Vagina (tissue), 2 donors: ENCODE measurements at regions not wholly inside any gene's neighbourhood (a gene's known extent, or its start where the extent isn't known, plus 50 kb on each side); places are given as distances from the start of the nearest gene placed in this dataset.

ENCODE experiments used
- DNase-seq, 2 donors: peaks; one replicate each; pipeline ENCODE4 v3.0.0-alpha.2; 2017; ENCODE audit errors: extremely low spot score in 2 of 2
- H3K27ac ChIP-seq: fragments of 200-600 bp; sonication (generic); one replicate; pipeline ENCODE4 v1.5.1; 2019
- H3K27me3 ChIP-seq: fragments of 200-600 bp; sonication (generic); one replicate; pipeline ENCODE4 v1.5.1; 2019
- H3K36me3 ChIP-seq, 2 donors: fragments of 200-600 bp; sonication (generic); one replicate each; pipeline ENCODE4 v1.5.1; 2017 to 2019
- H3K4me1 ChIP-seq: fragments of 200-600 bp; sonication (generic); one replicate; pipeline ENCODE4 v1.5.1; 2019
- H3K4me3 ChIP-seq, 2 donors: fragments of 200-600 bp; sonication (generic); 1 replicate in 1 of 2; 2 replicates in 1 of 2; pipeline ENCODE4 v1.5.1; 2016 to 2019
- H3K9me3 ChIP-seq: fragments of 200-600 bp; sonication (generic); one replicate; pipeline ENCODE4 v1.5.1; 2019
- POLR2A ChIP-seq, 2 donors: fragments of 450-650 bp; IDR thresholded peaks; one replicate each; pipeline ENCODE4 v1.6.1; 2017; ENCODE audit warnings: antibody characterized with exemption in 2 of 2, mild to moderate bottlenecking in 2 of 2, moderate library complexity in 2 of 2
- POLR2AphosphoS5 ChIP-seq, 2 donors: sonication (generic); formaldehyde crosslinking; IDR thresholded peaks; one replicate each; pipeline ENCODE4 v1.9.0; 2017; ENCODE audit warnings: antibody characterized with exemption in 2 of 2, mild to moderate bottlenecking in 2 of 2, low read depth in 1 of 2; ENCODE audit not compliant: insufficient read depth in 1 of 2
- intact Hi-C: fragments of 100-400 bp; cut with DNase I; formaldehyde crosslinking; loops from one replicate; pipeline ENCODE4 v1.15.1; 2023
- TF ChIP-seq, protein P1 (sequence below), 3 experiments: fragments of 450-650 bp in 2 of 3; fragments of 200-600 bp in 1 of 3; sonication (generic) in 1 of 3; IDR thresholded peaks; one replicate each; pipeline ENCODE4 v1.5.1; 2017 to 2019; ENCODE audit warnings: antibody characterized with exemption in 3 of 3, mild to moderate bottlenecking in 2 of 3, moderate library complexity in 2 of 3

DNA sequence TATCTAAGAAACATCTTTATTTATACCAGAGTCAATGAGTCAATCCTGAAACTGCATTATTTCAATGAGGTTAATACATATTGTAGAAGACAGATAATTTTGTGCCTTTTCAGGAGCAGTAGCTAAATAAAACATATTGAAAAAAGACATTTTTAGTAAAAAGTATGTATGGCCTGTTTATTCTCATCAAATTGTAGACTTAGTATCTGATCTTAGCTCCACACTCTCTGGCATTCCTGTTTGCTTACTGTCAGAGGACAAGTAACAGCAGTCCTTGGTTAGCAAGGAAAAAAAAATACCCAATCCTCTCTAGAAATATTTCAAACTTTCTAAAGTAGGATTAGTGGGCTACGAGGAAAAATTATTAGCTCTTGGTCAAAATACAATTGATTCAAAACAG is 50.5 kb upstream of the GUCY1A1 start:
- no peak overlapping the region for H3K27ac ChIP-seq
- H3K4me1 ChIP-seq, result no peaks in the 10 kb centered on the region
- DNase-seq, result no peak
- intact Hi-C loops, result no loop called here
- no peak overlapping the region for H3K4me3 ChIP-seq
- no peaks in the 10 kb centered on the region for H3K27me3 ChIP-seq
- TF ChIP-seq, protein P1, sequence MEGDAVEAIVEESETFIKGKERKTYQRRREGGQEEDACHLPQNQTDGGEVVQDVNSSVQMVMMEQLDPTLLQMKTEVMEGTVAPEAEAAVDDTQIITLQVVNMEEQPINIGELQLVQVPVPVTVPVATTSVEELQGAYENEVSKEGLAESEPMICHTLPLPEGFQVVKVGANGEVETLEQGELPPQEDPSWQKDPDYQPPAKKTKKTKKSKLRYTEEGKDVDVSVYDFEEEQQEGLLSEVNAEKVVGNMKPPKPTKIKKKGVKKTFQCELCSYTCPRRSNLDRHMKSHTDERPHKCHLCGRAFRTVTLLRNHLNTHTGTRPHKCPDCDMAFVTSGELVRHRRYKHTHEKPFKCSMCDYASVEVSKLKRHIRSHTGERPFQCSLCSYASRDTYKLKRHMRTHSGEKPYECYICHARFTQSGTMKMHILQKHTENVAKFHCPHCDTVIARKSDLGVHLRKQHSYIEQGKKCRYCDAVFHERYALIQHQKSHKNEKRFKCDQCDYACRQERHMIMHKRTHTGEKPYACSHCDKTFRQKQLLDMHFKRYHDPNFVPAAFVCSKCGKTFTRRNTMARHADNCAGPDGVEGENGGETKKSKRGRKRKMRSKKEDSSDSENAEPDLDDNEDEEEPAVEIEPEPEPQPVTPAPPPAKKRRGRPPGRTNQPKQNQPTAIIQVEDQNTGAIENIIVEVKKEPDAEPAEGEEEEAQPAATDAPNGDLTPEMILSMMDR (IDR thresholded peaks at IDR 0.05), result no peak
- TF ChIP-seq POLR2A (IDR thresholded peaks at IDR 0.05), result no peak
- no peak for TF ChIP-seq POLR2AphosphoS5 (IDR thresholded peaks at IDR 0.05; ENCODE audit: insufficient read depth in 1 of 2, low read depth in 1 of 2)
- H3K36me3 ChIP-seq, result no peaks in the 10 kb centered on the region
- H3K9me3 ChIP-seq, result no peaks in the 10 kb centered on the region

DNA sequence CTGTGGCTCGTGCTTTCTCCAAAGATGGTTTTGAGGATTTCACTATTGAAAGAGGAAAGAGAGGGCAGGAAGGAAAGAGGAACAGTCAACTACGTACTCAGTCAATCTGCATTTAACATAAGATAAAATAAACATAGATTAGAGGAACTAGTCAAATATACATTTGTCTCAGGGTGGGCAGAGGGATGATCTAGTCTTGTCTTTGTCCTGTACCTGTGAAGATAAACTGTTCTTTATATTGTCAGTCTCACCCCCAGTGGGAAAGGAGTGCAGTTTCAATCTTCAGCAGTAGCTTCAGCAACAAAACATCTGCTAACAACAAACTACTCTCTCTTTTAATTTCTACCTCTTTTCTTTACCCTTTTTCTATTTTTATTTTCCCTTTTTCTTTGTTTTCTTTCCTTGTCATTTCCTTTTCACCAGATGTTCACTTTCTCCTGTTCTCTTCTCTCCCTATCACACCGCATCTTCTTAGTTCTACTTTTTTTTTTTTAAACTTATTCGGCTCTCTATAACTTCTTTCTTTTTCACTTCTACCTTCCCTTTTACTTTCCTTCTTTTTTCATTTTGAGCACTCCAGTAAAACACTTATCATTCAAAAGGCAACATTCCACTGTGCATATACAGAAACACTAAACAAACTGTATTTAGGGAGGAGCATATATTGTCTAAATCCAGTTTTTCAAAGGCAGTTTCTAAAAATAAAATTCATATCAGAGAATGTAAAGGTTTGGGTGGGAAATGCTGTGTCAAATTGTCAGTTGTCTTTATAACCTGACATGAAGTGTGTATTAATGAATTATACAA is 51.4 kb upstream of the GUCY1A1 start:
- Histone ChIP-seq H3K4me3 (no peak overlapping the region), H3K4me1 (no peaks in the 10 kb centered on the region), H3K36me3 (no peaks in the 10 kb centered on the region), H3K27ac (no peak overlapping the region), H3K9me3 (no peaks in the 10 kb centered on the region), H3K27me3 (no peaks in the 10 kb centered on the region)
- DNase-seq, result no peak
- intact Hi-C loops, result no loop called here
- TF ChIP-seq POLR2A (IDR thresholded peaks at IDR 0.05) (no peak), POLR2AphosphoS5 (IDR thresholded peaks at IDR 0.05; ENCODE audit: insufficient read depth in 1 of 2, low read depth in 1 of 2) (no peak)
- TF ChIP-seq, protein P1 (IDR thresholded peaks at IDR 0.05), result no peak

DNA sequence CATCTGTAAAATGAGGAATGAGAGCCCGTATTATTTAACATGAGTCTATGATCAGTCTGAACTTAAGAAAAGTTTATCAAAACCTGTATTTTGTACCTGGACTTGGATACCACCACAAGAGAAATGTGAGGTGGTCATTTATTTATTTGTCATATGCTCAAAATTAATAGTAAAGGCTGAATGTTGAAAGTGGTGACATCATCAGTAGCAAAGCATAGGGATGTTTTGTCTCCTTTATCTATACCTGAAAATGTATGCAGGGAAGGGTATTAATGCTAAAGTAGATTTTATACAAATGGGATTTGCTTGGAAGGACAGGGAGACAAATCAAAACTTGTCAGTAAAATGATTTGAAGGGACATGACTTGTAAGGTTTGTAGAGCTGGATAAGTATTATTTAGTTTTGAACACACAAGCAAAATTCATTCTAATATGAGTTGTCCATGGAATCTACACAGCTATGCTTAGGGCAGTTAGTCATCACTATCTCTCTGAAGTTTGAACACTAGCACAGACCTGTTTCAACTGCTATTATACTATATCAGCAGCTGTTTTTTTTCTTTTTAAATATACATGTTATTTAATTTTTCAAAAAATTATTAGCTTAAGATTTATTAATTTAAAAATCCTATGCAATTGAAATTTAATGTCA is 52.4 kb upstream of the GUCY1A1 start:
- TF ChIP-seq POLR2A (IDR thresholded peaks at IDR 0.05), result no peak
- no peak for TF ChIP-seq POLR2AphosphoS5 (IDR thresholded peaks at IDR 0.05; ENCODE audit: insufficient read depth in 1 of 2, low read depth in 1 of 2)
- TF ChIP-seq, protein P1 (IDR thresholded peaks at IDR 0.05), result no peak
- intact Hi-C loops, result no loop called here
- H3K27ac ChIP-seq, result no peak overlapping the region

DNA sequence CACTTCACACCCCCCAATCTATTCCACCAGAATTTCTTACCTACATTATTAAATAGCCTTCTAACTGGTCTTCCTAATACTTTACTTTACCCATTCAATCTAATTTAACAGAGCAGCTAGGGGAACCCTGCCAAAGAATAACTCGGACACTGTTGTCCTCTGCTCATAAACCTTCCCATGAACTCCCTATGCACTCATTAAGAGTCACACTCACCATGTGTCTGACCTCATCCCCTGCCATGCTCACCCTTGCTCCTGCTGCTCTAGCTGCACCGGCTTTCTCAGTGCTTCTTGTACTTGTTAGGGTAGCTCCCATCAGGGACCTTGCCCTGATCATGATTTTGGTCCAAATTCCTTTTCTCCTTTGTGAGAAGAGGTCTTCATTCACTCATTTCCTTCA is 54.6 kb upstream of the GUCY1A1 start:
- H3K9me3 ChIP-seq, result no peaks in the 10 kb centered on the region
- intact Hi-C loops, result no loop called here
- no peaks in the 10 kb centered on the region for H3K36me3 ChIP-seq
- H3K4me1 ChIP-seq, result no peaks in the 10 kb centered on the region
- TF ChIP-seq POLR2A (IDR thresholded peaks at IDR 0.05) (no peak), POLR2AphosphoS5 (IDR thresholded peaks at IDR 0.05; ENCODE audit: insufficient read depth in 1 of 2, low read depth in 1 of 2) (no peak)
- TF ChIP-seq, protein P1 (IDR thresholded peaks at IDR 0.05), result no peak
- no peak for DNase-seq
- H3K27ac ChIP-seq, result no peak overlapping the region
- no peak overlapping the region for H3K4me3 ChIP-seq
- no peaks in the 10 kb centered on the region for H3K27me3 ChIP-seq

More for the DNA sequence above, 52.4 kb upstream of the GUCY1A1 start:
- H3K9me3 ChIP-seq, result no peaks in the 10 kb centered on the region
- DNase-seq, result no peak
- H3K27me3 ChIP-seq, result no peaks in the 10 kb centered on the region
- no peaks in the 10 kb centered on the region for H3K36me3 ChIP-seq
- no peaks in the 10 kb centered on the region for H3K4me1 ChIP-seq
- no peak overlapping the region for H3K4me3 ChIP-seq

DNA sequence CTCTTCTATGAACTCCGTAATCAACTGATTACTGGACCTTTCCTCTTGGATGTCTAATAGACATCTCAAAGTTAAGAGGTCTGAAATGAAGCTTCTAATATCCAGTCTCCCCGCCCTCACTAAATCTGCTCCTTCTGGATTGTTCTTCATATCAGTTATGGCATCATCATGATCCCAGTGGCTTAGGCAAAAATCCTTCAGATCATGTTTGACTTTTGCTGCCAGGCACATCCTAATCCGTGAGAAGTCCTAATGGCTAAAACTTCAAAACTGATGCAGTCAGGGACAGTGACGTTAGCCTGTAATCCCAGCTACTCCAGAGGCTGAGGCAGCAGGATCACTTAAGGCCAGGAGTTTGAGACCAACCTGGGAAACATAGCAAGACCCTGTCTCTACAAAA is 55.1 kb upstream of the GUCY1A1 start:
- intact Hi-C loops, result no loop called here
- H3K27me3 ChIP-seq, result no peaks in the 10 kb centered on the region
- H3K36me3 ChIP-seq, result no peaks in the 10 kb centered on the region
- H3K4me1 ChIP-seq, result no peaks in the 10 kb centered on the region
- H3K9me3 ChIP-seq, result no peaks in the 10 kb centered on the region
- no peak overlapping the region for H3K4me3 ChIP-seq
- no peak overlapping the region for H3K27ac ChIP-seq
- TF ChIP-seq, protein P1 (IDR thresholded peaks at IDR 0.05), result no peak
- TF ChIP-seq POLR2A (IDR thresholded peaks at IDR 0.05), result no peak
- TF ChIP-seq POLR2AphosphoS5 (IDR thresholded peaks at IDR 0.05; ENCODE audit: insufficient read depth in 1 of 2, low read depth in 1 of 2), result no peak
- no peak for DNase-seq
